Forelimb muscle (tissue), 1 donor: ENCODE measurements at regions not wholly inside any gene's neighbourhood (a gene's known extent, or its start where the extent isn't known, plus 50 kb on each side); places are given as distances from the start of the nearest gene placed in this dataset.
"Not testable (repeated sequence)": the region's sequence is repeated elsewhere in the genome, so short reads cannot be mapped to it uniquely, and the experiment has no call there.

Experiments
- DNase-seq: peaks from one replicate; pipeline ENCODE4 v3.0.0-alpha.2; 2013; ENCODE audit warnings: low read depth

DNA sequence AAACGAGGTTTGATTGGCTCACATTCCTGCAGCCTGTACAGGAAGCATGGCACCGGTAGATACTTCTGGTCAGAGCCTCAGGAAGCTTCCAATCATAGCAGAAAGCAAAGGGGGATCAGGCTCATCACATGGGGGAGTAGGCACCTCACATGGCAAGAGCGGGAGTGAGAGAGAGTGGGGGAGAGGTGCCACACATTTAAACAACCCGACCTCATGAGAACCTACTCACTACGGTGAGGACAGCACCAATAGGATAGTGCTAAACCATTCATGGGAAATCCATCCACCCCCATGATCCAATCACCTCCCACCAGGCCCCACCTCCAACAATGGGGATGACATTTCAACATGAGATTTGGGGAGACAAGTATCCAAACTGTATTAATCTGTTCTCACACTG lies 105.8 kb downstream of the SOCS6 start:
- no peak for DNase-seq

GRCh38 chr18:70390371-70391090 lies 101.7 kb downstream of the SOCS6 start:
- DNase-seq, result no peak

- not testable (repeated sequence) for DNase-seq
Observed at GRCh38 chr18:70389036-70389435, 100.2 kb downstream of the SOCS6 start.

DNA sequence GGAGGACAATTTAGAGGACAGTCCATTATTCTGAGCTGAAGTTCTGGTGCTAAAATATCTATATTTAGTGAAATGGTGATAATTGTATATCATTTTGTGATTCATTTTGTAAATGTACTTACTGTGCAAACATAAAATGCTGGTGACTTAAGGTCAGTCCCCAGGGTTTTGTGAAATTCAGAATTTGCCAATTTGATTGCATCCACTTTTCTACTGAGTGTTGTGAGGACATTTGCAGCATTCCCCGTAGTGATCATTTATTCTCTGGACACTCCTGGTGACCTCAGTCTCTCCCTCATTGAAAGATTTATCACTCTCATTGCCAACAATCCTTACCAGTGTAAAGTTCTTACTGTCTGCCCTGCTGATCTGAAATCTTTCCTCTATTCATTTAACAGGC lies 98.2 kb downstream of the SOCS6 start:
- DNase-seq, result no peak

- no peak for DNase-seq
Observed at GRCh38 chr18:70386582-70386981, 97.7 kb downstream of the SOCS6 start.

- no peak for DNase-seq
Observed at GRCh38 chr18:70385474-70385873, 96.6 kb downstream of the SOCS6 start.

GRCh38 chr18:70384181-70384790 lies 95.4 kb downstream of the SOCS6 start:
- no peak for DNase-seq

- DNase-seq, result no peak
Observed at GRCh38 chr18:70382992-70383717, 94.3 kb downstream of the SOCS6 start.

GRCh38 chr18:70382017-70382416 lies 93.2 kb downstream of the SOCS6 start:
- DNase-seq, result no peak

DNA sequence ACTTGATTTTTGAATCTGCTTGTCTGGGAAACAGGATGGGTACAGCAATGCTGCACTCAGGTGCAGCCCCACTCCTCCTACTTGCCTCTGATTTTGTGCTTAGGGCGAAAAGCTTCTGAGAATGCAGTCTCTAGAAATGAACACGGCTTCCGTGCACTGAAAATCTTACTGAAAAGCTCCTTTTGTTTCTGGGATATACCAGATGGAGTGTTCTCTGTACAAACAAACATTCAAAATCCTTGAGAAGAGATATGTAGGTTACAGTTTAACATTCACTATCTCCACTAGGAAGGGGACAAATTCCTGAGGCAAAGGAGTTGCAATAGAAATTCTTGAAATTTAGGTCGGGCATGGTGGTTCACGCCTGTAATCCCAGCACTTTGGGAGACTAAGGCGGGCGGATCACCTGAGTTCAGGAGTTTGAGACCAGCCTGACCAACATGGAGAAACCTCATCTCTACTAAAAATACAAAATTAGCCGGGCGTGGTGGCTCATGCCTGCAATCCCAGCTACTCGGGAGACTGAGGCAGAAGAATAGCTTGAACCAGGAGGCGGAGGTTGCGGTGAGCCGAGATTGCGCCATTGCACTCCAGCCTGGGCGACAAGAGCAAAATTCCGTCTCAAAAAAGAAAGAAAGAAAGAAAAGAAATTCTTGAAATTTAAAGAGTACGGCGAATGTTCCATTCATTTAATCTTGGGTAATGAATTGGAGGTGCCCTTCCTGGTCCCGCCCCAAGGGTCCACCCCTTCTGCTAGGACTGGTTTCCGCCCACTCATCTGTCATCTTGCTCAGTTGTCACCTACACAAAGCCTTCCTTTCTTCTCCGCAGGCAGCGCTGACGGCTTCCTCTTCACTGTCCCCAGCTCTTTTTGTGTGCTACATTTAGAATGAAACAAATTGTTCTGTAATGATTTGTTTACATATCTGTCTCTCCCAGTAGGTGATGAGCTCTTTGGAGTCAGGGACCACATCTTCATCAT lies 92.4 kb downstream of the SOCS6 start:
- no peak for DNase-seq
